GM19099 (cell line): ENCODE measurements at regions not wholly inside any gene's neighbourhood (a gene's known extent, or its start where the extent isn't known, plus 50 kb on each side); places are given as distances from the start of the nearest gene placed in this dataset.

Experiments
- POLR2A ChIP-seq: IDR thresholded peaks from 3 replicates; pipeline ENCODE4 v1.6.1; 2011; ENCODE audit warnings: low read depth; ENCODE audit not compliant: insufficient read length; ENCODE audit errors: extremely low read depth

- no peak for TF ChIP-seq POLR2A
Measured at GRCh38 chr17:71677439-71677838, 443.4 kb upstream of the SOX9 start.

- TF ChIP-seq POLR2A, result no peak
Measured at GRCh38 chr17:71679832-71680231, 441.0 kb upstream of the SOX9 start.

GRCh38 chr17:71681427-71682173, 439.2 kb upstream of the SOX9 start:
- no peak for TF ChIP-seq POLR2A

GRCh38 chr17:71682174-71682494, 438.7 kb upstream of the SOX9 start:
- no peak for TF ChIP-seq POLR2A

GRCh38 chr17:71689782-71690181, 431.0 kb upstream of the SOX9 start:
- no peak for TF ChIP-seq POLR2A

- TF ChIP-seq POLR2A, result no peak
Measured at GRCh38 chr17:71699907-71700306, 420.9 kb upstream of the SOX9 start.

GRCh38 chr17:71703701-71704100, 417.1 kb upstream of the SOX9 start:
- no peak for TF ChIP-seq POLR2A

- TF ChIP-seq POLR2A, result no peak
Measured at GRCh38 chr17:71709271-71709890, 411.4 kb upstream of the SOX9 start.

- no peak for TF ChIP-seq POLR2A
Measured at GRCh38 chr17:71709946-71710345, 410.9 kb upstream of the SOX9 start.

- no peak for TF ChIP-seq POLR2A
Measured at GRCh38 chr17:71710816-71711215, 410.0 kb upstream of the SOX9 start.

- no peak for TF ChIP-seq POLR2A
Measured at GRCh38 chr17:71713846-71714245, 407.0 kb upstream of the SOX9 start.

- TF ChIP-seq POLR2A, result no peak
Measured at GRCh38 chr17:71724339-71724738, 396.5 kb upstream of the SOX9 start.

GRCh38 chr17:71725811-71726210, 395.0 kb upstream of the SOX9 start:
- no peak for TF ChIP-seq POLR2A

GRCh38 chr17:71726341-71726740, 394.5 kb upstream of the SOX9 start:
- no peak for TF ChIP-seq POLR2A

GRCh38 chr17:71727292-71727691, 393.5 kb upstream of the SOX9 start:
- no peak for TF ChIP-seq POLR2A

- no peak for TF ChIP-seq POLR2A
Measured at GRCh38 chr17:71727723-71728122, 393.1 kb upstream of the SOX9 start.

- TF ChIP-seq POLR2A, result no peak
Measured at GRCh38 chr17:71730871-71731270, 389.9 kb upstream of the SOX9 start.
